LNCAP (cell line): ENCODE measurements at regions not wholly inside any gene's neighbourhood (a gene's known extent, or its start where the extent isn't known, plus 50 kb on each side); places are given as distances from the start of the nearest gene placed in this dataset.

ENCODE experiments used
- TF ChIP-seq, protein P1 (sequence below): fragments of 450-650 bp; IDR thresholded peaks from 2 replicates; pipeline ENCODE4 v1.5.1; 2017; ENCODE audit warnings: mild to moderate bottlenecking

DNA sequence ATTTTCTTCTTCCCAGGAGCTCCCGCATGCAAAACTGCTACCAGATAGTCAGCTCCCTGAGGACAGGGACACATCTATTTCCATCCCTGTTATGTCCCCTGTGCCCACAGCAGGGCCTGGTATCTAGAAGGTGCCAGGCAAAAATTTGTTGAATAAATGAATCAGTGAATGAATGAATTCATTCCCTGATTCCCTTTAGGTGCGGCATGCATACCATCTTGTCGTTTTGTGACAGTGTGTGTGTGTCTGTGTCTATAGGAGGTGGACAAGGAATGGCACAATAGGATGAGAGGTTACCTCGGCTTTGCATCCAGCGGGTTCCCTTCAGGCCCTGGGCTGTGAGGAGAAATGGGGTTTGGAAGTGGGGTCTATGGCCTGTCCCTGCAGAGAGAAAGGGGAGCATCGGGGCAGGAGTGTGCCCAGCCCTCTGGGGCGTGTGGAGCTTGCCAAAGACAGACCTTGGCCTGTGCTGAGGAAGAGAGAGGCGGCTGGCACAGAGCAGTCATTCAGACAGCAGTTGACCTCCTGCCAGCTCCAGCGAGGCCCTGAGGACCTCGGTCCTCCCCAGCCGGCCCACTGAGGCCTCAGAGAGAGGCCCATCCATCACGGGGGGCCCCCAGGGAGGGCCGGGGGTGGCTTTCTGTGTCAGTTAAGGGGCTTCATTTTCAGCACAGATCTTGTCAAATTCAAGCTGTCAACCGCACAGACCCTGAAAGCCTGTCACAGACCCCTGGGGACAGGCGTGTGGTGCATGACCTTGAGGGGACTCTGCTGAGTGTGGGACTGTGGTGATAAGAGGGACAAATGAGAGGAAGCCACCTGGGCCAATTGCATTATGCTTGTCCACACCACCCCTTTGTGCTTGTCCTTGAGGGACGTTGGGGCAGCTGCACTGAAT lies 125.9 kb upstream of the CXCR4 start:
- TF ChIP-seq, protein P1, sequence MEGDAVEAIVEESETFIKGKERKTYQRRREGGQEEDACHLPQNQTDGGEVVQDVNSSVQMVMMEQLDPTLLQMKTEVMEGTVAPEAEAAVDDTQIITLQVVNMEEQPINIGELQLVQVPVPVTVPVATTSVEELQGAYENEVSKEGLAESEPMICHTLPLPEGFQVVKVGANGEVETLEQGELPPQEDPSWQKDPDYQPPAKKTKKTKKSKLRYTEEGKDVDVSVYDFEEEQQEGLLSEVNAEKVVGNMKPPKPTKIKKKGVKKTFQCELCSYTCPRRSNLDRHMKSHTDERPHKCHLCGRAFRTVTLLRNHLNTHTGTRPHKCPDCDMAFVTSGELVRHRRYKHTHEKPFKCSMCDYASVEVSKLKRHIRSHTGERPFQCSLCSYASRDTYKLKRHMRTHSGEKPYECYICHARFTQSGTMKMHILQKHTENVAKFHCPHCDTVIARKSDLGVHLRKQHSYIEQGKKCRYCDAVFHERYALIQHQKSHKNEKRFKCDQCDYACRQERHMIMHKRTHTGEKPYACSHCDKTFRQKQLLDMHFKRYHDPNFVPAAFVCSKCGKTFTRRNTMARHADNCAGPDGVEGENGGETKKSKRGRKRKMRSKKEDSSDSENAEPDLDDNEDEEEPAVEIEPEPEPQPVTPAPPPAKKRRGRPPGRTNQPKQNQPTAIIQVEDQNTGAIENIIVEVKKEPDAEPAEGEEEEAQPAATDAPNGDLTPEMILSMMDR, result no peak

DNA sequence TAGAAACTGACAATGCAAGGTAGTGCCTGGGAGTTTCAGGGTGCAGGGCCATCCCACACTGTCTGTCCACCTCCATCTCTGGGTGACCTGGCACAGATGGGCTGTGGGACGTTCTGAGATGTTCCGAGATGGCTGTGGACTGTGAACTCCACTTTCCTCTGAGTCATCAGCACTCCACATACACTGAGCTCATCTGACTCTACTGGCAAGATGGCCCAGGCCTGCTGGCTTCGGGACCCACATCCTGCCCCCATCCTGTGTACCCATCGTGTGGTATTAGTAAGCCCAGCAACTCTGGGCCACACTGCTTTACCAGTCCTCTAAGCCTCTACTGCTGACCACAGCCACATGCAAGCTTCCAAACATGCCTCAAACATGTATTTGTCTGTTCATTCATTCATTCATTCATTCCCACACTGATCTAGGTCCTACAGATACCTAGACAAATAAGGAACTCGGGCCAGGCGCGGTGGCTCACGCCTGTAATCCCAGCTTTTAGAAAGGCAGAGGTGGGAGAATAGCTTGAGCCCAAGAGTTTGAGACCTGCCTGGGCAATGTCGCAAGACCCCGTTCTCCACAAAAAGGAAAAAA lies 124.8 kb upstream of the CXCR4 start:
- TF ChIP-seq, protein P1, result no peak

DNA sequence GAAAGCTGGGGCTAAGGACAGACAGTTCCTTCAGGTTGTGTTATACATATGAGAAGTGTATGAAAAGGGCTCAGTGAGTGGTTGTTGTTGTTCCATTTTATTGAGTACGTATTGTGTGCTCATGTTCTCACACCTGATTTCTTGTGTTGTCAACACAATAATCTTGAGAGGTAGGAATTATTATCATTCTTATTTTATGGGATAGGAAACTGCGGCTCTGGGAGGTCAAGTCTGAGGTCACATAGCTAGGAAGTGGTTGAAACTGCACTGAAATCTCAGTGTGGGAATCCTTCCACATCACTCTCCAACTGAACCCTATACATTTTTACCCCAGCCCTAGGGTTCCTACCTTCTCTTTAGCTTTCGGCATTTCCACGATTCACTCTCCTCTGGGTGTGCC lies 124.2 kb upstream of the CXCR4 start:
- TF ChIP-seq, protein P1, result no peak

DNA sequence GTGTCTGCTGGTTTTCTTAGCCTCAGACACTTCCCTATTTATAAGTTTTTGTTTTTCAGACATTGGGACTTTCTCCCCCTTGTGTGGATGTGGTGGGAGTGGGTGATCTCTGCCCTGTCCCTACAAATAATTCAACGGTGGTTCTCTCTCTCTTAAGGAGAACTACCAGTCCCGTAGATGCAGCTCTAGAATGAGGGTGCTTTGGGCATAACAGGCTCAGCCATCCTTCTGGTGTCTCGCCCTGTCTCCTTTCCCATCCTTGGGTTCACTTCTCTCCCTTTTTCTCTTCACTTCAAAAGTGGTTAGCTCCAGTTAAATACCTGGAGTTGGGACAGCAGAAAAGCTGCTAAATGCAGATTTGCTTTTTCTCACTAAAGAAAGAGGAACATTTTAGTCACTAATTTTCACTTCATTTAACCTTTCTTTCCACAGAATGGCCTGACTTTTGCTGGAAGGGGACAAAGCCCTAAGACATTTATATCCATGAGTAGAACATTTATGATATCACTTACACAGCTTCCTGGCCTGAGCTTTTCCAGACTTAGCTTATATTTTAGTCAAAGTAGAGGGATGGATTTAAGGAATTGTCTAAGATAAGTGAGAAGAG lies 121.2 kb upstream of the CXCR4 start:
- TF ChIP-seq, protein P1, result no peak

DNA sequence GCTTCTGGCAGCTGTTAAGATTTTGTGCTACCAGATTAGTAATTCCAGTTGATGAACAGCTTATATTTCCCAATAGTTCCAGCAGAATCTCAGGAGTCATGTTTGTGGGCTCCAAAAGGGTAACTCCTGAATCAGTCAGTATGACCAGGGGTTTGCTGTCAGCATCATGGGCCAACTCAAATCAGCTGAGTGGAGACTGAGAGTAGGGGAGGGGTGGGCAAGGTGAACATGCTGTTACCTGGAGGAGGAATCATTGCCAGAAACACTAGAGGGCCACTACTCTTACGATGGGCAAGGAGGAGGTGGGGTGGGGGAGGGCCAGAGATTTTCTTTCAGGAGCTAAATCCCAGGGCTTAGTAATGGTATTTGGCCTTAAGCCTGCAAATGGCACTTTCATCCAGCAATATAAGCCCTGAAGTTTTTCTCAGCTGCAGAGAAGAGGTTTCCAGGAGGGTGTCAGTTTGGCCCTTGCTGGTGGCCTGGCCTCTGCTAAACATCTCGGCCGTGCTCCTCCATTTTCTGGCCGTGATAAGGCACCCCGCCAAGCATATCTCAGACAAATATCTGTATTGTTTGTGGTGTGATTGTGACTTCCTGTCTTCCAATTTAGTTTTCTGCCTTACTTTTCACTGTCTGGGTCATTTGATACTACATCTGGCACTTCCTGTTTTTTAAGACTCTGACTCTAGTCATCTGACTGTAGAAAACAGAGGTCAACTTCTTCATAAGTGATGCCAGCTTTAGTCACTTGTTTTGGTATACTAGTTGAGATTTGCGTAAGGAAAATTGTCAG lies 120.5 kb upstream of the CXCR4 start:
- TF ChIP-seq, protein P1, result no peak

DNA sequence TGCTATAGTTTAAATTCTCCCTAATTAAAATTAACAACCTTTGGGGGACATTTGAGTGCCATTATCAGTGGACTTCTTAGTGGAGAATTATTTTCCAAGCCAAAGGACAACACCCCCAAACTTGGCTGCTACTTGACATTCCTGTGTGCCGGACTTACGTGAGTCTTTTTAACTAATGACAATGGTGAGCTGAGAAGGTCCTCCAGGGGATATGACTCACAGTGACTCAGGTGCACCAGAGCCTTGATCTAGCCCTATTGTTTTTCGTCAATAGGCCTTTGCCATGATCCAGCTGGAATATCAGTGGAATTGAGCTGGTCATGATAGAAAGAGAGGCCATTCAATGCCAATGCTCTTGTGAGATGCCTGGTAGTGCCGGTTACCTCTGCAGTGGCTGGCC lies 118.1 kb upstream of the CXCR4 start:
- TF ChIP-seq, protein P1, result no peak

DNA sequence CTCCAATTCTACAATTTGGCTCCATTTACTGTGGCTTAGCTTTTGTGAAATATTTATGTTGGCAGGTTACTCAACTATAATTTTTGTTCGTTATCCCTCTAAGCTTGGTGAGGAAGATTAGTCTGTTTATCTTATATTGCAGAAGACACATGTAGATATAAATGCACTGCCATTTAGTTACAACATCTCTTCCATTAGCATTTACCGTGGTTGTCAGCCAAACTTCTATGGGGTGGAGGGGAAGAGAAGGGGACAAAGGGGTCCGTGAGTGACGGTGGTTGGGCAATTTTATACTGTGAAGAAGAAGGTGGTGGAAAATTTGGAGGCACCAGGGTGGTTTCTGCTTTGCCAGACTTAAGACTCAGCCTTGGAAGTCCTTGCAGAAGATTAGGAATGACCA lies 117.6 kb upstream of the CXCR4 start:
- TF ChIP-seq, protein P1, result no peak
